ENCODE measurements at regions not wholly inside any gene's neighbourhood (a gene's known extent, or its start where the extent isn't known, plus 50 kb on each side); places are given as distances from the start of the nearest gene placed in this dataset.

GRCh38 chr15:39134282-39134681 is 446.6 kb upstream of the THBS1 start:
- DNase-seq, result no peak

GRCh38 chr15:39135989-39136388 is 444.9 kb upstream of the THBS1 start:
- DNase-seq, result no peak

GRCh38 chr15:39139431-39140059 is 441.3 kb upstream of the THBS1 start:
- DNase-seq, result no peak

GRCh38 chr15:39140060-39140604 is 440.7 kb upstream of the THBS1 start:
- no peak for DNase-seq

- no peak for DNase-seq
These were observed 438.4 kb upstream of the THBS1 start for GRCh38 chr15:39142500-39142899.

- DNase-seq, result no peak
These were observed 437.4 kb upstream of the THBS1 start for GRCh38 chr15:39143479-39143878.

GRCh38 chr15:39144051-39144450 is 436.8 kb upstream of the THBS1 start:
- no peak for DNase-seq

- no peak for DNase-seq
These were observed 436.0 kb upstream of the THBS1 start for GRCh38 chr15:39144613-39145499.

GRCh38 chr15:39145854-39146625 is 434.8 kb upstream of the THBS1 start:
- DNase-seq, result no peak

GRCh38 chr15:39149636-39150150 is 431.2 kb upstream of the THBS1 start:
- no peak for DNase-seq

GRCh38 chr15:39151545-39151944 is 429.3 kb upstream of the THBS1 start:
- DNase-seq, result no peak

- no peak for DNase-seq
These were observed 427.7 kb upstream of the THBS1 start for GRCh38 chr15:39153058-39153714.

- DNase-seq, result no peak
These were observed 427.2 kb upstream of the THBS1 start for GRCh38 chr15:39153716-39154115.

- no peak for DNase-seq
These were observed 426.6 kb upstream of the THBS1 start for GRCh38 chr15:39154227-39154638.

GRCh38 chr15:39154776-39155175 is 426.1 kb upstream of the THBS1 start:
- no peak for DNase-seq

GRCh38 chr15:39156166-39156565 is 424.7 kb upstream of the THBS1 start:
- DNase-seq, result no peak

- DNase-seq, result no peak
These were observed 424.1 kb upstream of the THBS1 start for GRCh38 chr15:39156646-39157250.

- DNase-seq, result no peak
These were observed 423.0 kb upstream of the THBS1 start for GRCh38 chr15:39157882-39158281.

- DNase-seq, result no peak
These were observed 421.0 kb upstream of the THBS1 start for GRCh38 chr15:39159833-39160232.

GRCh38 chr15:39161096-39161495 is 419.8 kb upstream of the THBS1 start:
- DNase-seq, result no peak

GRCh38 chr15:39165020-39165706 is 415.7 kb upstream of the THBS1 start:
- DNase-seq, result no peak
